HG03095 (cell line): ENCODE measurements at regions not wholly inside any gene's neighbourhood (a gene's known extent, or its start where the extent isn't known, plus 50 kb on each side); places are given as distances from the start of the nearest gene placed in this dataset.
A peak's percentile ranks its signal among the peaks of the same experiment; 100 is the strongest.

ENCODE experiments used
- ATAC-seq: cut with Tn5 transposase; IDR thresholded peaks from one replicate; pipeline ENCODE4 v1.9.1; 2021; ENCODE audit warnings: moderate library complexity; ENCODE audit not compliant: unreplicated experiment

DNA sequence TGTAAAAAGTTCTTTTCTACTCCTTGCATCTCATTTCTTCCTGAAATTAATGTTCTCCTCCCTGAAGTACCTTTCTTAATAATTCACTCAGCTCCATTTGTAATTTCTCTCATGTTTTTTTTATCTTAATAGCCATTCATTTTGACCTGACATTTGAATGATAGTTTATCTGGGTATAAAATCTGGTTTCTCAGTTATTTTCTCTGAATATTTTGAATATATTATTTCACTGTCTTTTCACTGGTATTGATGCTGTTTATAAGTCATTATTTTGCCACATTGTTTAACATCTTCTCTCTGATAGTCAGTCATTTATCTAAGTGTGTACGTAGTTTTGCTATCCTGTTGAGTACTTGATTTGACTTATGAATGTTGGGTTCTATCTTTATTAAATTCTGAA, 68.8 kb upstream of the ARHGAP18 start:
- ATAC-seq: no peak

DNA sequence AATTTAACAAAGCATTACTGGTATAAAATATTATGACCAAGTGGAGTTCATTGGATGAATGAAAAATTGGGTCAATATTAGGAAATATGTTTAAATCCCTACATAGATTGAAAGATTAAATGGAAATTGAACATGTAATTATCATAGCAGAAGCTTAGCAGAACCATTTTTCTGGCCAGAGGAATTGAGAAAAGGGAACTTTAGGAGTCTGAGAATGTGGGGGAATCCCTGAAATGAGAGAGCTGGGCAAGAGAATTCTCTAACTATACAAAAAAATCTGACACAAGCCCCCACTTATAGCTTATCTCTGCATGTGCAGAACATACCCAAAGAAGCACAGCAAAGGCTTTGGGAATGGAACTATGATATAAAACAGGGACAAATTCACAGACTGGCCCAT, 67.4 kb upstream of the ARHGAP18 start:
- no peak for ATAC-seq

DNA sequence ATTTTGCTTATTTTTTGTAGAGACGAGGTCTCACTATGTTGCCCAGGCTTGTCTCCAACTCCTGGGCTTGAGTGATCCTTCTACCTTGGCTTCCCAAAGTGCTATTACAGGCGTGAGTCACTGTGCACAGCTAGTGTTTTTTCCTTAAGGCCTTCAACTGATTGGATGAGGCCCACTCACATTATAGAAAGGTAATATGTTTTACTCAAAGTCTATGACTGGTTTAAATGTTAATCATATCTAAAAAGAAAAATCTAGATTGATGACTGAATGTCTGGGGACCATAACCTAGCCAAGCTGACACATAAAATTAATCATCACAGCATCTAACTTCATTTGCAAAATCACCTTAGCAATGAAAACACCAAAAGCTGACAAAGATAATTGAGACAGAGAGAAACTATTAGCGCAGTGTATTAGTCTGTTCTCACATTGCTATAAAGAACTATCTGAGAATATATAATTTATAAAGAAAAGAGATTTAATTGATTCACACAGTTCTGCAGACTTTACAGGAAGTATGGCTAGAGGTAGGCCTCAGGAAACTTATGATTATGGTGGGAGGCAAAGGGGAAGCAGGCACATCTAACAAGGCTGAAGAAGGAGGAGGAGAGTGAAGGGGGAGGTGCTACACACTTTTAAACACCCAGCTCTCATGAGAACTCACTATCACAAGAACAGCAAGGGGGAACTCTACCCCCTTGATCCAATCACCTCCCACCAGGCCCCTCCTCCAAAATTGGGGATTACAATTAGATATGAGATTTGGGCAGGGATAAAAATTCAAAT, 66.8 kb upstream of the ARHGAP18 start:
- no peak for ATAC-seq

GRCh38 chr6:129774697-129775447, 64.9 kb upstream of the ARHGAP18 start:
- no peak for ATAC-seq

- no peak for ATAC-seq
These were observed 63.3 kb upstream of the ARHGAP18 start for GRCh38 chr6:129773304-129773703.

DNA sequence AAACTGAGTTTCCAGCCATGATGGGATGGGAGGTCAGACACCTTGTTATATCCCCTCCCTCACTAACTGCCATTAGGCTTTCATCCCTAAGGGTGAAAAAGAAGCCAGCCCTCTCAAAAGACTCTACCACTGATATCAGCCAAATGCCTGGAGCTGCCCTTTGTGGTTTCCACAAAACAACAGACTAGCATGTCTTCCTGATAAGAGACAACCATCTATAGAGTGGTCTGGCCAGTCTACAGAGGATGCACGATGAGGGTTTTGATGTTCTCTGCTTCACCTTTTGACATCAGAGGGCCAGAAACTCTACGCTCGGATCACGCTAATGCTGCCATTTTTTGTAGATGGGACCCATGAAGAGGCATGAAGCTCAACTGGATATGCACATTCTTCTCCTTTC, 61.7 kb upstream of the ARHGAP18 start:
- ATAC-seq: no peak

DNA sequence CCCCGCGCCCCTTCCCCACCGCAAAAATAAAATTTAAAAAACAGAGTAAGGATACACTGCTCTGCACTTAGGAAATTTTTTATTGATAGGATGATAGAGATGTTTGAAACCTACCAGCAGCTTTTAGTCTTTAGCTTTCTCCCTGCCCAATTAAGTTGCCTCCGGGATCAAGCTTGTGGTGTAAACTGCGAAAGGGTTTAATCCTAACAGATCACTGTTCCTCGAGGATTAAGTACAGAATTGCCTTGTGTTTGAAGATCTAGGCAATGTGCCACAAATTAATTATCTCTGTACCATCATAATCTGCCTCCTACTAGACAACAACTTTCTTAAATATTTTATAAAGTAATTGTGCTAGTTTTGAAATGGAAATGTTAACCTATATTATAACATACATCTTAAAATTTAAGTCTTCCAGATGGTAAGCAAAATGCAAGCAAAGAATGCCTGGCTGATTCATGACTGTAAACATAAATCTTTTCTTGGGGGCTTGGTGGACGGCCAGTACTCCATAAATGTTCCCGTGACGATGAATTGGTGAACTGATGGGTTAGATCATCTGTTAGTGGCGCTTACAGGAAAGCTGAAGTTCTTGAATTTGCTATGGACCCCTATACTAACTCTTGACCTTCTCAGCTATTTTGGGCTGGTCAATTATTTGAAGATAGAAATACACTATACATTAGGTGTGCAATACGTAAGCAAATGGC, 58.0 kb upstream of the ARHGAP18 start:
- ATAC-seq: no peak

GRCh38 chr6:129766959-129767728, 57.2 kb upstream of the ARHGAP18 start:
- ATAC-seq: peak; percentile 86

- no peak for ATAC-seq
These were observed 54.9 kb upstream of the ARHGAP18 start for GRCh38 chr6:129764761-129765407.

GRCh38 chr6:129759796-129760605, 50.0 kb upstream of the ARHGAP18 start:
- no peak for ATAC-seq
